ENCODE measurements at regions not wholly inside any gene's neighbourhood (a gene's known extent, or its start where the extent isn't known, plus 50 kb on each side); places are given as distances from the start of the nearest gene placed in this dataset.
"Not testable (repeated sequence)": the region's sequence is repeated elsewhere in the genome, so short reads cannot be mapped to it uniquely, and the experiment has no call there.

DNA sequence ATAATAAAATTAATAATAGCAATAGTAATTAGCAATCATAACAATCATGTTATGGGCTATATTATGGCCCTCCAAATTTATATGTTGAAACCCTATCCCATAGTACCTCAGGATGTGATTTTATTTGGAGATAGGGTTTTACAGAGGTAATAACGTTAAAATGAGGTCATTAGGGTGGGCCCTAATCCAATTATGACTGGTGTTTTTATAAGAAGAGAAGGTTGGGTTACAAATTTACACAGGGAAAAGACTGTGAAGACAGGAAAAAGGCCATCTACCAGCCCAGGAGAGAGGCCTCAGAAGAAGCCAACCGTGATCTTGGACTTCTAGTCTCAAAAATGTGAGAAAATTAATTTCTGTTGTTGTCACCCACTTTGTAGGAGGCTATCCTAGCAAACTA lies 353.1 kb downstream of the CHL1 start:
- H3K36me3 ChIP-seq, result no peaks in the 10 kb centered on the region
- TF ChIP-seq POLR2A (IDR thresholded peaks at IDR 0.05), result no peak
- TF ChIP-seq, protein P1, sequence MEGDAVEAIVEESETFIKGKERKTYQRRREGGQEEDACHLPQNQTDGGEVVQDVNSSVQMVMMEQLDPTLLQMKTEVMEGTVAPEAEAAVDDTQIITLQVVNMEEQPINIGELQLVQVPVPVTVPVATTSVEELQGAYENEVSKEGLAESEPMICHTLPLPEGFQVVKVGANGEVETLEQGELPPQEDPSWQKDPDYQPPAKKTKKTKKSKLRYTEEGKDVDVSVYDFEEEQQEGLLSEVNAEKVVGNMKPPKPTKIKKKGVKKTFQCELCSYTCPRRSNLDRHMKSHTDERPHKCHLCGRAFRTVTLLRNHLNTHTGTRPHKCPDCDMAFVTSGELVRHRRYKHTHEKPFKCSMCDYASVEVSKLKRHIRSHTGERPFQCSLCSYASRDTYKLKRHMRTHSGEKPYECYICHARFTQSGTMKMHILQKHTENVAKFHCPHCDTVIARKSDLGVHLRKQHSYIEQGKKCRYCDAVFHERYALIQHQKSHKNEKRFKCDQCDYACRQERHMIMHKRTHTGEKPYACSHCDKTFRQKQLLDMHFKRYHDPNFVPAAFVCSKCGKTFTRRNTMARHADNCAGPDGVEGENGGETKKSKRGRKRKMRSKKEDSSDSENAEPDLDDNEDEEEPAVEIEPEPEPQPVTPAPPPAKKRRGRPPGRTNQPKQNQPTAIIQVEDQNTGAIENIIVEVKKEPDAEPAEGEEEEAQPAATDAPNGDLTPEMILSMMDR (IDR thresholded peaks at IDR 0.05), result no peak
- no peaks in the 10 kb centered on the region for H3K4me1 ChIP-seq
- H3K9me3 ChIP-seq, result no peaks in the 10 kb centered on the region
- no peaks in the 10 kb centered on the region for H3K27me3 ChIP-seq
- H3K27ac ChIP-seq, result no peak overlapping the region
- H3K4me3 ChIP-seq, result no peak overlapping the region
- no peak for DNase-seq

DNA sequence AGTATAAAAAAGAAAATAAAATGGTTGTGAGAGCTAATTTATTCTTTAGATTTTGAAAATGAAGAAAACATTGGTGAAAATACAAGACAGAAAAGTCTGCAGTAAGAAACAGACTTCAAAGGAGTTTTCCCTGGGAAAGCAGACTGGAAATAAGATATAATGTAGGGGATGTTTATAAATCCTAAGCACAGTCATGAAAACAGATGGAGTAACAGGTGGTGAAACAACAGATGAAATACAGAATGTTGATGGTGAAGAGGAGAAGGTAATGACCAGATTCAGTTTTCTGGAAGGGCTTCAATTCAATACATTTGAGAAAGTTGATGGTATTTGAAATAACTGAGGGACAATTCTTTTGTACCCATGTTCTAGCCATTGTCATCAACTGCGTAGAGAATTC lies 353.9 kb downstream of the CHL1 start:
- Histone ChIP-seq H3K4me3 (no peak overlapping the region), H3K4me1 (no peaks in the 10 kb centered on the region), H3K27ac (no peak overlapping the region), H3K9me3 (no peaks in the 10 kb centered on the region), H3K36me3 (no peaks in the 10 kb centered on the region), H3K27me3 (no peaks in the 10 kb centered on the region)
- no peak for TF ChIP-seq POLR2A (IDR thresholded peaks at IDR 0.05)
- TF ChIP-seq, protein P1 (IDR thresholded peaks at IDR 0.05), result no peak
- DNase-seq, result no peak

DNA sequence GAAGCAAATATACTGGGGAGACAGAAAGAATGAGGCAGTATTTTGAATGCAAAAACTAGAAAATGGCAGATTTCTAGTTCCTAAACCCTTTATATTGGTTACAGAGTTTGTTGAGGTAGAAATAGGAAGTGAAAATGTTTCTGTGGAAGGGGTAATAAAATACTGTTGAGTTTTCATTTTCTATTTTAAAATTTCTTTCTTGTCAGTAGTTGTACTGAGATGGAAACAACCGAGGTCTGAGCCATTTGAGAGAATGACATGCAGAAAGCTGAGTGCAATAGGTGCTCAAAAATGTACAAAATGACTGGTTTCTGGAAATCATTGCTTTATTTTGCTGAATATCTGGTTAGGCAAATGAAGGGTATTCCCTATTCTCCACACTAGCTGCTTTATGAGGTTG lies 361.4 kb downstream of the CHL1 start:
- Histone ChIP-seq H3K9me3 (no peaks in the 10 kb centered on the region), H3K4me3 (no peak overlapping the region), H3K27me3 (no peaks in the 10 kb centered on the region), H3K36me3 (no peaks in the 10 kb centered on the region), H3K27ac (no peak overlapping the region), H3K4me1 (no peaks in the 10 kb centered on the region)
- TF ChIP-seq POLR2A (IDR thresholded peaks at IDR 0.05), result no peak
- TF ChIP-seq, protein P1 (IDR thresholded peaks at IDR 0.05), result no peak
- no peak for DNase-seq

DNA sequence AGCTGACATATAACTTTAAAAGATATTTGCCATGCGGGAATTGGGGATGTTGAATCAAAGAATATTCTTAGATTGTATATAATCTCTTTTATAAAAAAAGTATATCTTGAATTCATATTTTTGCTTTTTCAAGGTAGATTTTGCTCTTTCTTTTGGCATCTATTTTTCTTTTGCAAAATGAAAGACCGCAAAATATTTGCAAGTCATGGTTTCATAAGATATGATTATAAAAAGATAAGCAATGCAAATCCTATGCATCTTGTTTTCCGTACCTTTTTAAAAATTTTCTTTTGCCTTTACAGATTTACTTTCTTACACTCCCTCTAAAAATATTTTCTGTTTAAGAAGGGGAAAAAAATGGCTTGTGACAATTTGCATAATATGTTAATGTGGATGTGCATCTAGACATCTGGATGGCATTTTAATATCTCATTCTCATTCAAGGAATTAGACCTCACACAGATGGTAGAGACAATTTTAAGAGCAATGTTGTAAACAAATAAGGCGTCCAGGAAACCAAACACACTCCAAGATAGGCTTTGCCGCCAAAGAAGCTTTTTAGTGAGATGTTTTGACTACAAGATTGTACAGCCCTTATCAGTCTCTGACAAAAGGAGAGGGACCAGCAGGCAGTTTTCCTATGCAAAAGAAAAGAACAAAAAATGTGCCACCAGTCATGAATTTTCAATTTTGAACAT lies 371.1 kb downstream of the CHL1 start:
- no peak for DNase-seq
- Histone ChIP-seq H3K9me3 (no peaks in the 10 kb centered on the region), H3K4me1 (no peaks in the 10 kb centered on the region), H3K4me3 (no peak overlapping the region), H3K27ac (no peak overlapping the region), H3K36me3 (no peaks in the 10 kb centered on the region), H3K27me3 (no peaks in the 10 kb centered on the region)
- TF ChIP-seq, protein P1 (IDR thresholded peaks at IDR 0.05), result no peak
- TF ChIP-seq POLR2A (IDR thresholded peaks at IDR 0.05), result no peak

DNA sequence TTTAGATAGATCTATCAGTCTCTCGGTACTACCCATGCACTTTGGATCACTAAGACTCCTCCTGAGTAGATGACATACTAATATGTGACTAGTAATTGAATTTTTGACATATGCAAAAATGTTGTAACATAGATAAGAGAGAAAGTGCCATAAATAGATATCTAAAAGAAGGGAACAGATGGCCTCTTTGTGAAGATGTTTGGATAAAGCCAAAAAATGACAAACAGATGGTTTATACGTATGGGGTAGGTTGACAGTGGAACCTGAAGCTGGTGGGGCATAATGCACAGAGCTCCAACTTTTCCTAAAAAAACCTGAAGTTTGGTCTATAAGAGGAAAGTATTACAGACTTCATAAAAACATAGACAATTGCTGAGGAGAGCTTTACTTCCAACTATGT lies 383.0 kb downstream of the CHL1 start:
- not testable (repeated sequence) for H3K36me3 ChIP-seq, H3K27me3 ChIP-seq, H3K4me3 ChIP-seq, H3K9me3 ChIP-seq, DNase-seq, H3K4me1 ChIP-seq, H3K27ac ChIP-seq

DNA sequence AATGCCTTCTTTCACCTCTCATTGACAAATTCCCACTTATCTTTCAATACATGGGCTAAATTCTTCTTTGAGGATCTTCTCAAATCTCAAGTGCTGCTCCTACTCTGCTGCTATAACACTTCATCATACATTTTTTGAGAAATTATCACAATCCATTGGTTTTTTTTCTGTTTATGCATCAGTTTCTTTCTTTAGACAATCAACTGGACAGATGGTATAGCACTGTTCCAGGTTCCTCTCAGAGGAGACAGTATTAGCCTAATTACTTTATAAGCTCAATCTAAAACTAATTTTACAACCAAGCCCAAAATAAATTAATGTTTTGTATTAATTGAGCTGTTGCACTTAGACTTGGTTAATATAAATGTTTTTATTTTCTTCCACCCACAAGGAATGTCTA lies 392.5 kb downstream of the CHL1 start:
- H3K4me3 ChIP-seq, DNase-seq: not testable (repeated sequence)

DNA sequence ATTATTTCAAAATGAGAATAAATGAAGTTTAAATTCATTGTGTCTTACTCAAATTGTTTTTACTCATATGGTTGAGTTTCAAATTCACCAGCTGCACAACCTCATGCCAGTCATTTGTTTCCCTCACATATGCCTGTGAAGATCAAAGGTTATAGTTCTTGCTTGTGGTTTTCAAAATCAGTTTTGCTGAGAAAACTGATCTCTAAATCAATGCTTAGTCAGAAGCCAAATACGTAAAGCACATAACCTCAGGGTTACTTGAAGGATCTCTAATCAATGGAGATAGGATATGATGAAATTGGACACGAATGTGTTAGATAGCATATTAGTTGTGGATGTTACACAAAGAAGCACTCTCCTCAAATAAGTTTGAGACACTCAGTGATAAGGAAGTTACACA lies 400.7 kb downstream of the CHL1 start:
- H3K27me3 ChIP-seq, H3K4me3 ChIP-seq, H3K36me3 ChIP-seq, DNase-seq, H3K4me1 ChIP-seq, H3K27ac ChIP-seq, H3K9me3 ChIP-seq: not testable (repeated sequence)

More for the DNA sequence above, 392.5 kb downstream of the CHL1 start:
- H3K4me1 ChIP-seq, H3K36me3 ChIP-seq, H3K9me3 ChIP-seq, H3K27ac ChIP-seq, H3K27me3 ChIP-seq: not testable (repeated sequence)

DNA sequence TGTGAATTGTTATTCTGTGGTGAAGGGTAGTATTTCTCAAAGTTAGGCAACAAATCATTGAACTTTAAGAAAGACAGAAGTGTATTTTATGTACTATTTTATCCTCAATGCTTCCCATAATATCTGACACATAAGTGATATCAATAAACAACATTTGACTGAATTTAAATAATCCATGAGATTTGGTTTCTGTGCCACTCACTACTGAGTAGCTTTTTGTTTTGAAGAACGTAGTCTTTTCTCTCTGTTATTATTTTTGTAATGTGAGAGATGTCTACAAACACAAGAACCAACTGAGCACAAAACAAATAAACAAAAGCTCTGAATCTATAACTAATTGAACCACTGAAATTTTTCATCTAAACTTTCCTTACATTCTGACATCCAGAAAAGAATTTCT lies 401.2 kb downstream of the CHL1 start:
- H3K4me1 ChIP-seq, DNase-seq, H3K4me3 ChIP-seq, H3K27ac ChIP-seq, H3K9me3 ChIP-seq, H3K36me3 ChIP-seq, H3K27me3 ChIP-seq: not testable (repeated sequence)

DNA sequence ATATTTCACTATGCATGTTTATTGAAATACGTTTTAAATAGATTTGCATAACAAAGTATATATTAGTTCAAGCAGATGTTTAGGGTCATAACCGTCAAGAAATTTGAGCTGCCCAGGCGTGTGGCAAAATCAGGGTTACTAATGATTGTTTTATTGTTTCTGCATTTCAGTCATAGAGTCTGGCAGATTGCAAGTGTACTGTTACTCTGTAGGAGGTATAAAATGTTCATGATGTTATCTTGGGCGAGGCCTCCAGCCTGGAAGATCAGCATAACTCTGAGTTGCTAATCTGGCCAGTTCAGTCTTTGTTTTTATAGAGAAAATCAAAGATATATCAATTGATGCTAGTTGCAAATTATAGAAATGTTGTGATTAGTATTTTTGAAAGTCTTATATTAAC lies 410.9 kb downstream of the CHL1 start:
- H3K27me3 ChIP-seq, H3K36me3 ChIP-seq, H3K4me1 ChIP-seq, DNase-seq, H3K4me3 ChIP-seq, H3K9me3 ChIP-seq, H3K27ac ChIP-seq: not testable (repeated sequence)
